PC-9 (cell line): ENCODE measurements at regions not wholly inside any gene's neighbourhood (a gene's known extent, or its start where the extent isn't known, plus 50 kb on each side); places are given as distances from the start of the nearest gene placed in this dataset.

Experiments
- EZH2 ChIP-seq: fragments of 200-600 bp; sonication (generic); IDR thresholded peaks from 2 replicates; pipeline ENCODE4 v1.8.0; 2017; ENCODE audit warnings: antibody characterized with exemption, low read depth
- TF ChIP-seq, protein P1 (sequence below): fragments of 200-600 bp; sonication (generic); conservative IDR thresholded peaks from 2 replicates; pipeline ENCODE4 v1.6.1; 2017; ENCODE audit warnings: mixed run types, antibody characterized with exemption, mild to moderate bottlenecking, moderate library complexity

DNA sequence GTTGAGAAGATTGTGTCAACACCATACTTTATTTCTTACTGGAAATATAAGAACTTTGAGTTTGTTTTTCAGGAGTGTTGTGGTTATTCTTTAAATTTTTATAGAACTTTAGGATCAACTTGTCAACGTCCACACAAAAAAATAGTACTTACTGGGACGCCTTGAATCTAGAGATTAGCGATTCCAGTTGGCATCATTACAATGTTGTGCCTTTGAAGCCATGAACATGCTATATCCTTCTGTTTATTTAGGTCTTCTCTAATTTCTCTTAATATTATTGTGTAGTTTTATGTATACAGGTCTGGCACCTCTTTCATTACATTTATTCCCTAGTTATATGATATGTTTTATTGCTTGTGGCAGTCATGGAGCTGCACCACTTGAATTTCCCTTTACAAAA, 320.8 kb upstream of the CCDC196 start:
- TF ChIP-seq, protein P1, sequence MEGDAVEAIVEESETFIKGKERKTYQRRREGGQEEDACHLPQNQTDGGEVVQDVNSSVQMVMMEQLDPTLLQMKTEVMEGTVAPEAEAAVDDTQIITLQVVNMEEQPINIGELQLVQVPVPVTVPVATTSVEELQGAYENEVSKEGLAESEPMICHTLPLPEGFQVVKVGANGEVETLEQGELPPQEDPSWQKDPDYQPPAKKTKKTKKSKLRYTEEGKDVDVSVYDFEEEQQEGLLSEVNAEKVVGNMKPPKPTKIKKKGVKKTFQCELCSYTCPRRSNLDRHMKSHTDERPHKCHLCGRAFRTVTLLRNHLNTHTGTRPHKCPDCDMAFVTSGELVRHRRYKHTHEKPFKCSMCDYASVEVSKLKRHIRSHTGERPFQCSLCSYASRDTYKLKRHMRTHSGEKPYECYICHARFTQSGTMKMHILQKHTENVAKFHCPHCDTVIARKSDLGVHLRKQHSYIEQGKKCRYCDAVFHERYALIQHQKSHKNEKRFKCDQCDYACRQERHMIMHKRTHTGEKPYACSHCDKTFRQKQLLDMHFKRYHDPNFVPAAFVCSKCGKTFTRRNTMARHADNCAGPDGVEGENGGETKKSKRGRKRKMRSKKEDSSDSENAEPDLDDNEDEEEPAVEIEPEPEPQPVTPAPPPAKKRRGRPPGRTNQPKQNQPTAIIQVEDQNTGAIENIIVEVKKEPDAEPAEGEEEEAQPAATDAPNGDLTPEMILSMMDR, result no peak
- no peak for TF ChIP-seq EZH2
